B cell (primary cell): ENCODE measurements at regions not wholly inside any gene's neighbourhood (a gene's known extent, or its start where the extent isn't known, plus 50 kb on each side); places are given as distances from the start of the nearest gene placed in this dataset.

Experiments used
- ATAC-seq: fragments of 200-7000 bp; cut with Tn5 transposase; one replicate; pipeline ENCODE4 v1.10.0; 2021; ENCODE audit warnings: low read depth, mild to moderate bottlenecking, moderate number of reproducible peaks, moderate library complexity
- CTCF ChIA-PET: fragments of 350-600 bp; sonication (Branson Sonifier 250); formaldehyde crosslinking; loops from one replicate; lab custom pipeline; 2021; ENCODE audit warnings: antibody characterized with exemption, inconsistent platforms; lab: Charles Lee
- POLR2A ChIA-PET: fragments of 350-600 bp; sonication (Branson Sonifier 250); formaldehyde crosslinking; loops from one replicate; lab custom pipeline; 2021; ENCODE audit warnings: antibody characterized with exemption; lab: Charles Lee
- DNase-seq: peaks from one replicate; pipeline ENCODE4 v3.0.0; 2013
- H2AFZ ChIP-seq: 2 replicates; pipeline ENCODE4 v1.6.1; 2012; ENCODE audit warnings: mild to moderate bottlenecking, low read depth, low read length; ENCODE audit not compliant: insufficient read depth, poor library complexity, severe bottlenecking
- H3K27ac ChIP-seq, 2 donors: 1 replicate in 1 of 2; 2 replicates in 1 of 2; pipeline ENCODE4 v1.5.1; 2012 to 2013; ENCODE audit warnings: low read length in 2 of 2, mild to moderate bottlenecking in 2 of 2, moderate library complexity in 1 of 2
- H3K27me3 ChIP-seq, 4 experiments: fragments of 200-600 bp in 1 of 4; sonication (generic) in 1 of 4; replicated peaks in 1 of 4; 1 replicate in 2 of 4; 2 replicates in 2 of 4; pipeline versions ENCODE4 v1.6.1 to v1.7.0; 2013 to 2016; ENCODE audit warnings: low read length in 3 of 4, mild to moderate bottlenecking in 2 of 4, mixed read lengths in 1 of 4, moderate library complexity in 1 of 4; ENCODE audit not compliant: insufficient read depth in 4 of 4, control insufficient read depth in 3 of 4; ENCODE audit errors: control extremely low read depth in 1 of 4
- H3K36me3 ChIP-seq, 2 experiments: replicated peaks in 1 of 2; 1 replicate in 1 of 2; 2 replicates in 1 of 2; pipeline versions ENCODE4 v1.6.1 to v1.7.1; 2013; ENCODE audit warnings: low read length in 1 of 2; ENCODE audit not compliant: insufficient read depth in 2 of 2, control insufficient read depth in 1 of 2; ENCODE audit errors: control extremely low read depth in 1 of 2, extremely low read depth in 1 of 2
- H3K4me1 ChIP-seq, 2 donors: fragments of 200-600 bp in 1 of 2; sonication (generic) in 1 of 2; 1 replicate in 1 of 2; 2 replicates in 1 of 2; pipeline versions ENCODE4 v1.5.1 to v1.6.1; 2013 to 2017; ENCODE audit warnings: low read length in 2 of 2; ENCODE audit not compliant: control insufficient read depth in 2 of 2, insufficient read depth in 2 of 2
- H3K4me2 ChIP-seq: replicated peaks from 2 replicates; pipeline ENCODE3; 2012; ENCODE audit warnings: mild to moderate bottlenecking, low read depth, low read length; ENCODE audit not compliant: poor library complexity, severe bottlenecking
- H3K4me3 ChIP-seq, 5 experiments: fragments of 200-600 bp in 1 of 5; sonication (generic) in 1 of 5; 1 replicate in 3 of 5; 2 replicates in 2 of 5; pipeline versions ENCODE4 v1.5.1 to v1.7.0; 2011 to 2016; ENCODE audit warnings: low read length in 4 of 5, mild to moderate bottlenecking in 4 of 5, low read depth in 2 of 5, control low read depth in 1 of 5, moderate library complexity in 1 of 5; ENCODE audit not compliant: insufficient read depth in 1 of 5; ENCODE audit errors: control extremely low read depth in 1 of 5, extremely low read depth in 1 of 5
- H3K79me2 ChIP-seq: fragments of 200-600 bp; sonication (generic); one replicate; pipeline ENCODE4 v1.6.0; 2016; ENCODE audit warnings: low read length; ENCODE audit not compliant: control insufficient read depth, insufficient read depth
- H3K9ac ChIP-seq: fragments of 200-600 bp; sonication (generic); 2 replicates; pipeline ENCODE4 v1.6.1; 2017; ENCODE audit warnings: mild to moderate bottlenecking, low read length, moderate library complexity
- H3K9me3 ChIP-seq, 3 donors: one replicate each; pipeline versions ENCODE4 v1.6.1 to v1.7.1; 2013; ENCODE audit warnings: low read length in 2 of 3; ENCODE audit not compliant: control insufficient read depth in 2 of 3, insufficient read depth in 1 of 3; ENCODE audit errors: control extremely low read depth in 1 of 3
- H4K20me1 ChIP-seq: 2 replicates; pipeline ENCODE4 v1.6.0; 2012; ENCODE audit warnings: mild to moderate bottlenecking, low read length; ENCODE audit not compliant: insufficient read depth, control insufficient read depth, poor library complexity, severe bottlenecking
- H3K27ac Mint-ChIP-seq: one replicate; pipeline ENCODE4 v1.8.0; 2021; ENCODE audit warnings: mixed read lengths
- H3K27me3 Mint-ChIP-seq: one replicate; pipeline ENCODE4 v1.8.0; 2021; ENCODE audit warnings: mixed read lengths
- H3K4me1 Mint-ChIP-seq: one replicate; pipeline ENCODE4 v1.8.0; 2021; ENCODE audit warnings: mixed read lengths
- H3K4me3 Mint-ChIP-seq: one replicate; pipeline ENCODE4 v1.8.0; 2021; ENCODE audit warnings: mixed read lengths
- H3K9me3 Mint-ChIP-seq: one replicate; pipeline ENCODE4 v1.8.0; 2022; ENCODE audit warnings: mixed read lengths; ENCODE audit not compliant: insufficient read depth
- EZH2 ChIP-seq: IDR thresholded peaks from 2 replicates; pipeline ENCODE4 v1.6.1; 2012; ENCODE audit warnings: borderline replicate concordance, low read depth, mild to moderate bottlenecking, moderate library complexity, low read length; ENCODE audit not compliant: insufficient read depth, poor library complexity, severe bottlenecking
- WGBS: methylation state at CpG from one replicate; pipeline ENCODE4 v1.1.5; 2013; ENCODE audit warnings: missing lambda C conversion rate; ENCODE audit not compliant: insufficient coverage; 5-methylcytosine and 5-hydroxymethylcytosine counted together
- intact Hi-C: fragments of 100-400 bp; cut with micrococcal nuclease; formaldehyde crosslinking; loops from one replicate; pipeline ENCODE4 v1.10.0; 2022
- TF ChIP-seq, protein P1 (sequence below): fragments of 200-600 bp; IDR thresholded peaks from one replicate; pipeline ENCODE4 v1.8.0; 2022; ENCODE audit warnings: antibody characterized with exemption, mild to moderate bottlenecking

DNA sequence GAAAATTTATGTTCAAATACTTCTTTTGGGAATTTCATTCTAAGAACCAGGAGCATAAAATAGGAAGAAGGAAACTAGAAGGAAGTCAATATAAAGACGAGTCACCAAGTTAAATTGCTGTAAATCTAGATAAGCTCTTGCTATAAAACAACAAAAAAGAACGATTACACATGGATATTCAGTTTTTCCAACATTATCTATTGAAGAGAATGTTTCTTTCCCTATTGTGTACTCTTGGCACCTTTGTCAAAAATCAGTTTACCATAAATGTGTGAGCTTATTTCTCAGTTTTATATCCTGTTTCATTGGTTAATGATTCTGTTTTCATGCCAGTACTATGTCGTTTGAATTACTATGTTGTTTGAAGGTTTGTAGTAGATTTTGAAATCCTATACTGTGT lies 536.3 kb upstream of the MKI67 start:
- Histone ChIP-seq H3K9ac (no peak overlapping the region), H3K27me3 (no peaks in the 10 kb centered on the region), H3K4me2 (no peak overlapping the region), H4K20me1 (no peaks in the 10 kb centered on the region), H3K9me3 (peaks cover 0 to under 1% (median 0%) of the 10 kb centered on the region in 3 donors), H3K27ac (no peak overlapping the region), H2AFZ (no peak overlapping the region), H3K4me1 (no peaks in the 10 kb centered on the region), H3K4me3 (no peak overlapping the region), H3K36me3 (no peaks in the 10 kb centered on the region), H3K79me2 (no peaks in the 10 kb centered on the region)
- ATAC-seq = no peak
- no peaks in the 10 kb centered on the region for H3K4me1 Mint-ChIP-seq
- H3K9me3 Mint-ChIP-seq = no peaks in the 10 kb centered on the region
- no peak for DNase-seq
- intact Hi-C loops = no loop called here
- H3K4me3 Mint-ChIP-seq = no peak overlapping the region
- POLR2A ChIA-PET = no interaction called here
- CTCF ChIA-PET = no interaction called here
- no CpG with 5 or more reads among the region's 3 CpGs for WGBS
- no peak overlapping the region for H3K27ac Mint-ChIP-seq
- no peaks in the 10 kb centered on the region for H3K27me3 Mint-ChIP-seq
- no peak for TF ChIP-seq EZH2
- TF ChIP-seq, protein P1, sequence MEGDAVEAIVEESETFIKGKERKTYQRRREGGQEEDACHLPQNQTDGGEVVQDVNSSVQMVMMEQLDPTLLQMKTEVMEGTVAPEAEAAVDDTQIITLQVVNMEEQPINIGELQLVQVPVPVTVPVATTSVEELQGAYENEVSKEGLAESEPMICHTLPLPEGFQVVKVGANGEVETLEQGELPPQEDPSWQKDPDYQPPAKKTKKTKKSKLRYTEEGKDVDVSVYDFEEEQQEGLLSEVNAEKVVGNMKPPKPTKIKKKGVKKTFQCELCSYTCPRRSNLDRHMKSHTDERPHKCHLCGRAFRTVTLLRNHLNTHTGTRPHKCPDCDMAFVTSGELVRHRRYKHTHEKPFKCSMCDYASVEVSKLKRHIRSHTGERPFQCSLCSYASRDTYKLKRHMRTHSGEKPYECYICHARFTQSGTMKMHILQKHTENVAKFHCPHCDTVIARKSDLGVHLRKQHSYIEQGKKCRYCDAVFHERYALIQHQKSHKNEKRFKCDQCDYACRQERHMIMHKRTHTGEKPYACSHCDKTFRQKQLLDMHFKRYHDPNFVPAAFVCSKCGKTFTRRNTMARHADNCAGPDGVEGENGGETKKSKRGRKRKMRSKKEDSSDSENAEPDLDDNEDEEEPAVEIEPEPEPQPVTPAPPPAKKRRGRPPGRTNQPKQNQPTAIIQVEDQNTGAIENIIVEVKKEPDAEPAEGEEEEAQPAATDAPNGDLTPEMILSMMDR = no peak

DNA sequence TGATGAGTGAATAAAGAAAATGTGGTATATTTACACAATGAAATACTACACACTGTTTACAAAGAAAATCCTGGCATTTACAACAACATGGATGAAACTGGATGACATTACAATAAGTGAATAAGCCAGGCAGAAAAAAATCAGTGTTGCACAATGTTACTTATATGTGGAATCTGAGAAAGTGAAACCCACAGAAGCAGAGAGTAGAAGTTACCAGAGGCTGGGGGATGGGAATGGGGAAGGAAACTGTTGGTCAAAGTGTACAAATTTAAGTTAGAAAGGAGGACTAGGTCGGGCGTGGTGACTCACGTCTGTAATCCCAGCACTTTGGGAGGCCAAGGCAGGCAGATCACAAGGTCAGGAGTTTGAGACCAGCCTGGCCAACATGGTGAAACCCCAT lies 538.5 kb upstream of the MKI67 start:
- TF ChIP-seq, protein P1 = no peak
- TF ChIP-seq EZH2 = no peak
- H2AFZ ChIP-seq = no peak overlapping the region
- DNase-seq (no peak), ATAC-seq (no peak)
- Mint-ChIP-seq H3K27ac (no peak overlapping the region), H3K4me1 (no peaks in the 10 kb centered on the region), H3K9me3 (no peaks in the 10 kb centered on the region), H3K4me3 (no peak overlapping the region), H3K27me3 (no peaks in the 10 kb centered on the region)
- no peaks in the 10 kb centered on the region for H3K27me3 ChIP-seq
- H4K20me1 ChIP-seq = no peaks in the 10 kb centered on the region
- WGBS = no CpG with 5 or more reads among the region's 3 CpGs
- no peak overlapping the region for H3K4me2 ChIP-seq
- no peaks in the 10 kb centered on the region for H3K36me3 ChIP-seq
- H3K4me1 ChIP-seq = no peaks in the 10 kb centered on the region
- CTCF ChIA-PET = no interaction called here
- H3K9me3 ChIP-seq = no peaks in the 10 kb centered on the region
- intact Hi-C loops = no loop called here
- H3K9ac ChIP-seq = no peak overlapping the region
- POLR2A ChIA-PET = no interaction called here
- H3K27ac ChIP-seq = no peak overlapping the region
- H3K4me3 ChIP-seq = no peak overlapping the region
- no peaks in the 10 kb centered on the region for H3K79me2 ChIP-seq
